ENCODE measurements at regions not wholly inside any gene's neighbourhood (a gene's known extent, or its start where the extent isn't known, plus 50 kb on each side); places are given as distances from the start of the nearest gene placed in this dataset.

DNA sequence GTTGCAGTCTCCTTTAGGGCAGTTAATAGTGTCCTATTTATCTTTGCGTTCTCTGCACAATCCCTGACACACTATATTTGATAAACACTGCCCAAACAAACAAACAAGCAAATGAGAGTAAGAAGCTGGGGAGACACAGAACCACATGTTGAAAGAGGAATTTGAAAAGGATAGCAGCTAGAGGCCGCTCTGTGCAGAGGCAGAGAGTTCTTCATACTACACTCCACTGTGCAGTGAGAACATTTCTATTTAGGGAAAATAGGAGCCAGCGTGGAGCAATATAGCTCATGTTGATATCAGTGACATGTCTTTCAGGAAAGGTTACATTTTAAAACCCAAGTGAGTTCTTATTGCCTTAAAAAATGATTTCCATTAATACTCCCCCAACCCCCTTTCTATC lies 140.3 kb upstream of the SEL1L start:
- DNase-seq = no peak

DNA sequence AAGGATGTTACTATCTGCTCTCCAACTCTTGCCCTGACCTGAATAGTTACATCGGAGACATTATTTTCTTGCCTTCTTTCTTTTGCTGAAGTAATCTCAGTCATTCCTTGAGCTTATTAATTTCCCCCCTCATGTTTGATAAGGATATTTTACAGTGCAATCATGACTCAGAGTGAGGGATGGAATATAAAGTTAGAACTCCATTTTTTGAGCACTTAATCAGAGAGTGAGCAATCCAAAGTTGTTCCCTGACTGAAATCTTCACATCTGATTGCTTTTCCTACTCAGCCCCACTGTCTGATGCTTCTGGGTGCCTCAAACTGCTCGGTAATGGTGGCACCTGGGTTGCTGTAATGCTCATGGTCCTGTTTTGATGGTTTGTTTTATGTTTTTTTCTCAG lies 142.7 kb upstream of the SEL1L start:
- no peak for DNase-seq

DNA sequence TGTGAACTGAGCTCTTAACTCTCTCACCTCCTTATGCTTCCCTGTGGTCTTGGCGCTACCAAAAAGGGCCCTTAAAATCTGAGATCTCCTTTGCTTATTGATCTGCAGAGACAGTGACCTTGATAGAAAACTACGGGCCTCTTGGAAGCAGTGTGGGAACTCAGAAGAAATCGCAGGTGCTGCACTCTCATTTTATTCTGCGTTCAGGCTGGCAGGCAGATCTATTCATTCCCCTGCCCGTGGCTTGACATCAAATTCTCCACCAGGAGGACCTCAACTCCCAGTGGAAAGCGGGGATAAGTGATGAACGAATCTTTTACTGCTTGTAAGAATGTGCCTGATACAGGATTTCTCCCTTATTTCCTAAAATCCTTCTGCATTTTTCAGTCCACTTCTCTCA lies 143.2 kb upstream of the SEL1L start:
- DNase-seq = no peak

DNA sequence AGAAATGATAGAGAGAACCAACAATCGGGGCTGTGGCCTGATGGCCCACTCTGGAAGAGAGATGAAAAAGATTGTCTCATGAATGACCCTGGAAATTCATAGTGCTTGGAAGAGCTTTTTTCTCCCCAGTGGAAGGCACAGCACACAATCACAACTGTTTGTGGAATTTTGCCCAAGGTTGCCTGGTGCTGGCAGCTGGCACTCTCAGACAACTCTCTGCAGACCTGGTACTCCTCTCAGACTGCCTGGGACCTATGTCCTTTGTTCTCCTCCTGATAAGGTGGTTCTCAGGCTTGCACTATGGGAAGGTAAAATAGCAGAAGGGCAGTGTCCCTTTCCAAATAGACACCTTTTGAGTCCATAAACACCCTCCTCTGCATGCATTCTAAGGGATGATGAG lies 144.1 kb upstream of the SEL1L start:
- DNase-seq = no peak

DNA sequence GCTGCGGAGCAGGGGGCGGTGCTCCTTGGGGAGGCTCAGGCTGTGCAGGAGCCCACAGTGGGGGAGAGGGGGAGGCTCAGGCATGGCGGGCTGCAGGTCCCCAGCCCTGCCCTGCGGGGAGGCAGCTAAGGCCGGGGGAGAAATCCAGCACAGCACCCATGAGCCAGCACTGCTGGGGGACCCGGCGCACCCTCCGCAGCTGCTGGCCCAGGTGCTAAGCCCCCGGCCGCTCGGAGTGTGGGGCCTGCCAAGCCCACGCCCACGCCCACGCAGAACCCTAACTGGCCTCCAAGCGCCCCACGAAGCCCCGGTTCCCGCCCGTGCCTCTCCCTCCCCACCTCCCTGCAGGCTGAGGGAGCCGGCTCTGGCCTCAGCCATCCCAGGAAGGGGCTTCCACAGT lies 145.6 kb upstream of the SEL1L start:
- DNase-seq = no peak

DNA sequence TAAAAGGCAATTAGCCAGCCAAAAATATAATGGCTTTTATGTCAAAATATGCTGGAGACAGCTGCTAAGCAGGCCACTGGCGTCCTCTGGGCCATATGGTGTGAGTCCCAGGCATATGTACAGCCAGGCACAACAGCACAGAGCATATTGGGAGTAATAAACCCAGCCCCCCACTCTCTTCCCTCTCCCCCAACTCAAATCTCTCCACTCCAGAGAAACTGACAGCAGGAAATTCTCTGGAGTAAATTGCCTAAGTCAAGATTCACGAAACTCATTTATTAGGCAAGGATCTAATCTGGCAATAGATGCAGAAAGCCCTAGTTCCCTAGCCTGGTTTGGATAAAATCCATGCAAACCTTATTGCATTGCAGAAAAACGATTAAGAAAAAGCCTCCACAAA lies 147.9 kb upstream of the SEL1L start:
- no peak for DNase-seq

DNA sequence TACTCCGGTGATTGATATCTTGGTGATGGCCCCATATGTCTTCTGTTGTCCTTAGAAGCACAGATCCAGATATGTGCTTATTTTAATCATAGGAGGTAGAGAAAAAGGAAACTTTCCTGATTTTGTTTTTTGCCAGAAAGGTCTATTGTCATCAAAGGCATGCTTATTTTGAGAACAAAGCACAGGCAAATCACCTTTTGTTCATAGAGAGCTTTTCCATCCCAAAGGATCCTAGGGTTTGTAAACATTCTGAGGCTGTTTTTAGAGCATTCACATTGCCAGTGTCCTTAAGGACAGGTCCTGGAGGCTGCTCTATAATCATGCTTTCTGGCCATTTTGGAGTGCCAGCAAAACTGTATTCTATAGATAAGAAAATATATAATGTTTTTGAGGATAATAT lies 148.5 kb upstream of the SEL1L start:
- DNase-seq = no peak

DNA sequence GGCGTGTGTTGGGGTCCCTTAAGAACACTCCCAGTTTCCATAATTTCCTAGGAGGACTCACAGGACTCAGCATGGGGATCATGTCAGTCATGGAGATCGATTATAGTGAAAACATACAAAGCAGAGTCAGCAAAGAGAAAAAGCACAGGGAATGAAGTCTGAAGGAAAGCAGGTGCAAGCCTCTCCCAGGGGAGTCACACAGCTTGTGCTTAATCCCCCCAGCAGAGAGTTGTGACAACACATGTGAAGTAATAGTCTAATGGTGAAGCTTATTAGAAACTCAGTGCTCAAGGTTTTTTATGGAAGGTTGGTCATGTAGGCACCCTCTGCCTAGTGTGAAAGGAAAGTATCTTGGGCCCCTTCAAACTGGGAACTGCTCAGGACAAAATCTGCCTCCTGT lies 149.0 kb upstream of the SEL1L start:
- DNase-seq = no peak

DNA sequence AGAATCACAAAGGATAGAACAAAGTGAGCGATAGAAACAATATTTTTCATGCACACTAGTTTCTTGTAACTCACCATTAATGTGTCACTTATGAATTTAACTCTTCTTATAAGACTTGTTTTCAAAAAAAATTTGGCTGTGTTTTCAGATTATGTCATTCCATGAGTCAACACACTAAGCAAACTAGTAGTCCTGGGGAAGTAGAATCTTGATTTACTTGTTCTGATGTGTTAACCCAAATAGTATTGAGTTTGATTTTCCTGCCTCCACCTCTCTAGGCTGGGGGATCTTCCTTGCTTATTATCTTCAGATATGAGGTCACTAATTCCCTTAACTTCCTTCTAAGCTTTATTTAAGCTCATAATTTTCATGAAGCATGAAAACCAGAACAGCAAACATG lies 151.0 kb upstream of the SEL1L start:
- no peak for DNase-seq

DNA sequence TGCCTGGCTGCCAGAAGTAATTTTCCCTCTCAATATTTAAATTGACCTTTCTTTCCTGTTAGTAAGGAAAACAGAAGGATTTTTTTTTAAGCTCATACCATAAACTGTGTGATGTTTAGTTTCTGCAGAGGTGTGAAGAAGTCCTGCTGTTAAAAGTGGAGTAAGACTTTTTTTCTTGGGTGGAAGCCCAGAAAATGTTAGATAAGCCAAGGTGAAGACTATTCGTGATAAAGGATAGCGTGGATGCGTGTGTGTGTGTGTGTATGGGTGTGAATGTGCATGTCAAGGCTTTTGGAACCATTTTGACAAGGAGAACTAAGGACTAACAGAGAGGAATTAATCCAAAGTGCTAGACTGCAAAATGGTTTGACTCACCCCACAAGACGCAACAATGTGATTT lies 152.9 kb upstream of the SEL1L start:
- DNase-seq = no peak

DNA sequence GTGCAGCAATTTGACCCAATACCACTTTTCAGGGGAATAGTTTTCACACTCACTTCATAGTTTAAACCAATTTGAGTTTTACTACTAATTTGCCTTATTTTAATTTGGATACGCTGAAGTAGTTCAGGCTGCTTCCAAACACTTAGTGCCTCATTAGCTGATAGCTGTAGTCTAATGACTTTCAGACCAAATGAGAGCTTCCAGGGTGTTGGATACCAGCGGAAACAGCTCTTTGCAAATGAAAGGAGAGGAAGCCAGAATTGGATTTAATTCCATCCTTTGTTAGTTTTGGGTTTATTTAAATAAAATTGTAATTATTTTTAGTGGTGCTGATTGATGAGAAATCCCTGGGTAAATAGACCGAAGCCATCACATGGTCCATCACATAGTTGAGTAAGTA lies 158.3 kb upstream of the SEL1L start:
- DNase-seq = no peak

DNA sequence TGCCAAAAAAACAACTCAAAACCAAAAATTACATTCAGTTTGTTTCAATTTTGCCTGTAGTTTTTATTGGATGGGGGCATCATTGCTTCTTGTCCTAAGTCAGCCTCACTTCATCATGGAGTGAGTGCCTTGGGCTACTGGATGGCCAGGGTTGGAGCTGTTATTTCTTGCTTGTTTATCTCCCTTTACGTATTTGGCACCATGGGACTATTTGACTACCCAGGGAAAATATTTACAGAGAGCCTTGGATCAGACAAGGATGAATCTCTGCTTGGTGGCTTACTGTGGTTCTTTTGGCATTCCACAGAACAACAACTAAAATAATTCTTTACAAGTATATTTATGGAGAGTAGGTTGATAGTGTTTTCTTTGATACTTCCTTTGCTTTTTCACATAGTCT lies 160.8 kb upstream of the SEL1L start:
- DNase-seq = no peak

DNA sequence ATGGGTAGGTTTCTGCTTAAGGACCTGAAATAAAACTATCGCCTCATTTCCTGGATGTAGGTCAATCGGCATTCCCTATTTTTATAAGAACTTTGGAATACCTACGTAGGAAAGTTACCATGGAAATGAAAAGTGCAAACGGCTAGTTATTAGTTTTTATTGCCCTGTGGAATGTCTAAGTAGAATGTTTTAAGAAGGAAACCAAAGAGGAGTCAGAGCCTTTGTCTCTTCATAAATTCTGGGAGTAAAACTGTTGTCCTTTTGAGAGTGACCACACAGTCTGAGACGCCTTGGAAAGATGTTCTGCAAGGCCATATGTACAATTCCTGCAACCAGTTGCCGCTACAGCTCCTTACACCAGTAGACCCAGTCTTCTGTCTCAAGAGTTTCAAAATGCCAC lies 176.0 kb upstream of the SEL1L start:
- DNase-seq = no peak

DNA sequence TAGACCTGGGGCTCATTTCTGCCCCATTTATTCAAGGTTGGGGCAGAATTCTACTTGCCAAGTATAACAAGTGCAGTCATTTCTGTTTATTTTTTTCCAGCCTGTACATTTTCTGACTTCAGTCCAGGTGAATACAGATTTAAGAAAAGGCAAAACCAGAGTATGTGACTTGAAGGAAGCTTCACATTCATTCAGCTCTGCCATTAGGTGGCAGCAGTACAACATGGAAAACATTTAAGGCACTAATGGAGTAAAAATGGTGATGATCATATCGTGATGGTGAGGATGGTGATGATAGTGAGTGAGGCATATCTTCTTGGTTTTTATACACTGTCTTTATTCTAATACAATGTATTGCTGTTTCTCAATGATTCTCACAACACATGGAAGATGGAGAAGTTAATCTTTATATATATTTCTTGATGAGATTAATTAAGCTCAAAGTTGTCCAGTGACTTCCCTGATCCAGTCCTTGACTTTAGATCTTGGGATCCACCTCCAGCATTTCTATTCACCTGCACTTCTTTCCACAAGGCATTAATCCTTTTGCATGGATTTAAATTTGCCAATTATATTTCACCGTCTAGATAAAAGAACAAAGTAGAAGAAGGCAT lies 176.7 kb upstream of the SEL1L start:
- DNase-seq = no peak

DNA sequence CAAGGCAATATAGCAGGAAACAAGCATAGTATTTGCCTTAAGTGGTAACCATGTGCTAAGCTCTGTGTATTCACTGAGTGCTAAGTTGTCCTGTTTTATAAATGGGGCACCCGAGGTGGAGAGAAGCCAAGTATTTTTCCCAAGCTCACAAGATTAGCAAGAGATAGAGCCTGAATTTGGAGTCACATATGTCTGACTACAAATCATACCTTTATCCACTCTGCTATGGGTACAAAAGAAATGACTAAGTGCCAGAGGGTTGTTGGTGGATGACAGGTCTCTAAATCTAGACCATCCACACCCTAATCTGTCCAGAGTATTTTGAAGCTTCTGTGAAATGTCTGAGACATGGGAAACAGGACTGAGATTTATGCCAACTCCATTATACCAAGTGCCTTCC lies 182.1 kb upstream of the SEL1L start:
- DNase-seq = no peak

DNA sequence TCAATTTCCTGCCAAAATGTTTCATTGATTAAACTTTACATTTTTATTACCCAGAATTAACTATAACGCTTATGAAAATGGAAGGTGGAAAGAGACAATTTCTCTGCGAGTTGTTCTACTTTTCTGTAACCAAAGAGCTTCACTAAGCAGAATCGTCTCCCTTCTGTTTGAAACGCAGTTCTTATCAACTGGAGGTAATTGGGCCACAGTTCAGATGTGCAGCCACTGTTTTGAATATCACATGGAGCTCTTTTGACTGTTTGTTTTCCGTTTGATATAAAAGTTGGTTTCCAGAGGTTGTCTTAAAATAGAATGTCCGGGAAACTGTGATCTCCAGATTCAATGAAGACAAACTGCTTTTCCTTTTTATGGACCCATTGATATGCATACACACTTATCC lies 183.3 kb upstream of the SEL1L start:
- no peak for DNase-seq

DNA sequence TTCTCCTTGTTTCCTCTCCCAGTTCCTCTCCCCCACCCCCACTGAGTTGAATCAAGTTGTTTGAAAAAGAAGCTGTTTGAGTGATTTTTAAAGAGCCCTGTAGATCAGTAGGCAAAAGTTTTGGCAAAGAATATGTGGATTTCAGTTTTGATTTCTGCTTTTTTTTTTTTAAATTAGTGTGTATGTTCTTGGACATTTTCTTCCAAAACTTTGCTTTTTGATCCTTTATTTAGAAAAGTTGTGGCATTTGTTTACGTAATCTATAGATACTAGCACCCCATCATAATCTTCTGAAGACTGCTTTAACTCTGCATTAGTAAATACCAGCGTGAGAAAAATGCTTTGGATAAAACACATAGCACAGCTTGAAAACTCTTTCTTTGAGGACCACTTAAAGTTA lies 190.3 kb upstream of the SEL1L start:
- no peak for DNase-seq

DNA sequence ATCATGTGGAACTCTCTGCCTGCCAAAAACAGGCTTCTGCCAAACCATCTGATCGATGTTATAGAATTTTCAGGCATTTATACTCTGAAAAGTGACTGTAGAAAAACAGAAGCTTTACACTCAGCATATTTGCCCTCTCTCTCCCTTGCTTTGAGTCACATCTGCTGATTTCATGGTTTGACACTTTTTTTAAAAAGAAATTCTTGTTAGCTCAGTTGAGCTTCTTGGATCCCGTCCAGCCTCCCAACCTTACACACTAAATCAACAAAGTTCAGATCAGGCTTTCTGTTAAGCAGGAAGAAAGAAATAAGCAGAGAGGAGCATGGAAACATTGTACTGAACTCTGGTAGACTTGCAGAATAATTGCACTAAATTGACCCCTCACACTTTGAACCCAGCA lies 193.6 kb upstream of the SEL1L start:
- DNase-seq = no peak

DNA sequence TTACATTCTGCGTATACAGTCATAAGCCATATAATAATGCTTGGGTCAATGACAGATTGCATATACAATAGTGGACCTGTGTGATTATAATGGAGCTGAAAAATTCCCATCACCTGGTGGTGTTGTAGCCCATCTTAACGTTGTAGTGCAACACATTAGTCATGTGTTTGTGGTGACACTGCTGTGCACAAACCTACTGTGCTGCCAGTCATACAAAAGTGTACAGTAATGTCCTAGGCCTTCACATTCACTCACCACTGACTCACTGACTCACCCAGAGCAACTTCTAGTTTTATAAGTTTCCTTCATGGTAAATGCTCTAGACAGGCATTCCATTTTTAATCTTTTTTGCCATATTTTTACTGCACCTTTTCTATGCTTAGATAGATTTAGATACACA lies 194.8 kb upstream of the SEL1L start:
- no peak for DNase-seq

DNA sequence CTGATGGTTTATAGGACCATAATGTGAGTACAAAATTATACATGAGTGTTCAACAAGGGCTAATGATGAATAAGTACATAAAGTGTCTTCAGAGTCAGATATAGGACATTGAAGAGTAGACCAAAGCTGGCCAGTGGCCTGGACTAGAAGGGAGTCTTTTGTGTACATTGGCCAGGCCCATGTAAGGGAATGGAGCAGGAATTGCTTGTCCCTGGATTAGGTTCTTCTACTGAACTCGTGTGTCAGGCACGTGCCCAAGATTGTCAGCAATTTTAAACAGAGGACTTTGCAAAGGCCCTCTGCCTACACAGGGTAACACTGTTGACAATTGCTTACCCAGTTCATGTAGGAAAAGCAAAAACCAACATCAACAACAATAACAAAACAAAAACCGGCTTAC lies 196.0 kb upstream of the SEL1L start:
- DNase-seq = no peak

DNA sequence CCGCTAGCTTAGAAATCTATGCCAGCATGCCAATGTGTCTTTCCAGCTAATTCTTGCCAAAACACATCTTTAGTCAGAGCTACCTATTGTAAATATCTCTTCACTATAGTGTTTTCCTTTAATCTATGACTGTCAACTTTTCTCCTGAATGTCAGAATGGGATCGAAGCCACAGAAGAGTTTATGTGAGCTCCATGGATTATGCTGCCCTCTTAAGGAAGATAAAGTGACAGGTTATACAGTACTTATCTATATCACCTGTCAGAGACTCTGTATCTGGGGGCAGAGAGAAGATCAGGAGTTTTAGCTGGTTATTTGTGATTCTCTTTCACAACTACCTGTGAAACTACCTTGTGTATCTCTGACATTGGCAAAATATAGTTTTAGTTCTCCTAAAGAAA lies 204.3 kb upstream of the SEL1L start:
- no peak for DNase-seq

DNA sequence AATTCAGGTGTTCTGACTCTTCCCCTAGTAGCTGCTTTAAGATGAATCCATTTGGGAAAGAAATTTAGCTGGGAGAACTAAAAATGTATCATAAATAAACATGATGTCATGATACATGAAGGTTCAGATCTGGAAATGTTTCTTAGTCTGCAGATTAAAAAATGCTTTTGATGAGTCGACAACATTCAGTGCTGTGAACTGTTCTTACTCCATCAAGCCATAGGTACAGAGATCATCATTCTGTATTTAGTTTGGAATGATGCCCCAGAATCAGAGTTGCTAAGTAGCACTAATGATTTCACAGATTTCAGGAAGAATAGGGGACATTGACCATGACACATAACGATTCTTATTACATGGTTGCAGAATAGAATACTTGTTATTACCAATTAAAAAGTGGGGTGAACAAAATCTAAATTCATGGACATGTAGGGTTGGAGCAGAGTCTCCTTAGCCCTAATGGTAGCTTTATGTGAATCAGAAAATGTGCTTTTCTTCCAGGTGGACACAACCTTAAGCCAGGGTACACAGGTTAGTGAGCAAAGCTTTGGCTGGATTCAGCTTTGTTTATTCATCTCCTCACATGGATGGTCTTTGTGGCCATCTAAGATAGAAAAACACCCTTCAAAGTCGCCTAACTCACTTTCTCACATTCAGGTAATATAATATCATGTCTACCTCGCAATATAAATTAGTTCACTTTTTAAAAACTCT lies 205.4 kb upstream of the SEL1L start:
- no peak for DNase-seq

DNA sequence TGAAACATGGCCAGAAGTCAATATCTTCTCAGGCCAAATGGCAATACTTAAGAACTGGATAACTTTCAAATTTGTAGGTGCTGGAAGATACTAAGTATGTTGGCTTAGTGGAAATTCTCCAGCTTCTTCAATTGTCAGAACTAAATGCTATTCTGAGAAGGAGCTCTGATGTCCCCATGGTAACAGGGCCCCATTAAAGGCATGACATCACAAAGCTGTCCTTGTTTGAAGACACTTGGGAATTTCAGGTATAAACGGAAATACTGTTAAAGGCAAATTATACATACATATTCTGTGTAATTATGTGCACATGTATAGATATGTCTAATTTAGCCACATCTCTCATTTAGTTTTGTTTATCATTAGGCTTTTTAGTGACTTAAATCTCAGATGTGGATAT lies 210.0 kb upstream of the SEL1L start:
- DNase-seq = no peak

DNA sequence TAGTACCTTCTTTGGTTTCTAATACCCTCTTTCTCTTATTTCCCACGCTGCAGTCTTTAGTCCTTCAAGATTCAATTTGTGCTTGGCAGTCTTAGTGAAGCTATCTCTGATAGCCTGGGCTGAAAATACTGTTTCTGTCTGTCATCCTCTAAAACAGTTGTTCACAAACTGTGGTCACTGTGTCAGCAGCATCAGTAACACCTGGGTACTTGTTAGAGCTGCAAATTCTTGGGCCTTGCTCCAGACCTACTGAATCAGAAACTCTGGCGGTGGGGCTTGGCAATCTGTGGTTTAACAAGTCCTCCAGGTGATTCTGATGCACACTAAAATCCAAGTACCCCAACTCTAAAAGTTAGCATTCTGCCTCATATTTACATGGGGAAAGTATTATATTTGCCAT lies 217.5 kb upstream of the SEL1L start:
- DNase-seq = no peak

DNA sequence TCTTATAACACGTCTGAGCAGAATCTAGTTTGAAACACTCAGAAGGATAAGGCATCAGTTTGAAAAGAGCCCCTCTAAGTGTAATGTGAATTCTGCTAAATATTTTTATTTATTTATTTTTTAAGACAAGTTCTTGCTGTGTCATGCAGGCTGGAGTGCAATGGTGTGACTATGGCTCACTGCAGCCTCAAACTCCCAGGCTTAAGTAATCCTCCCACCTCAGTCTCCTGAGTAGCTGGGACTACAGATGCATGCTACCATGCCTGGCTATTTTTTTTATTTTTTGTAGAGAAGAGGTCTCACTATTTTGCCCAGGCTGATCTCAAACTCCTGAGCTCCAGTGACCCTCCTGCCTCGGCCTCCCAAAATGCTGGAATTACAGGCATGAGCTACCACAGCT lies 225.9 kb upstream of the SEL1L start:
- DNase-seq = no peak
